ENCODE measurements at regions not wholly inside any gene's neighbourhood (a gene's known extent, or its start where the extent isn't known, plus 50 kb on each side); places are given as distances from the start of the nearest gene placed in this dataset.

DNA sequence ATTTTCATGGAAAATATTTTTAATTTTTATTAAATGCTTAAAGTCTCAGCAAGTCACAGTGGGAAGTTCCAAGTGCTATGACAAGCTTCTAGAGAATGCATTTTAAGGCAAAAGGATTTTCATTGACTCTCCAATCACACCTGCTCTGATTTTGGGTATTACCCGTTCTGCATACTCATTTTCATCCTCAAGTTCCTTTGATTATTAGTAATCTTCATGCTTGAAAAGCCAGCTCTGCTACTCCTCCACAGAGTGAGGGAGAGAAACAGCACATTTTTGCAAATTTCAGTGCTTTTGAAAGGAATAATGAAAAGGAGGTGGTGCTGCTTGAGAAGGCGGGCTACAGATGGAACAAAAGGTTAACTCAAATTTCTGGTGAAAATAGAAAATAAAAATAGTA lies 450.7 kb downstream of the NSUN3 start:
- no peak for DNase-seq

DNA sequence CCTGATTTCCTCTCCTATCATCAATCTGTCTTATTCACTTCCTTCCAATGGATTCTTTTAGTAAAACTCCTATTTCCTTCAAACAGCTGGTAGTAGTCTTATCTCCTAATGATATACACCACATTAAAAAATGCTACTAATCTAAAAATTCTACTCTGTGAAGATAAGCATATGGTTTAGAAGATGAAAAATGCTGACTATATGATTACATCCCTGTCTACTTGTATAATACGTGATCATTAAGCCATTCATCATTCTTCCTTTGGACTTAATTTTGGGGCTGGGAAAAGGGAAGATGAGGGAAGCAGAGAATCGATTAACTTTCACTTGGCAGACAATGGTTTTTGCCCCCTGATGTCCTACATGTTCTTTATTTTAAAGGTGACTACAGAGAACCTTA lies 453.1 kb downstream of the NSUN3 start:
- no peak for DNase-seq

DNA sequence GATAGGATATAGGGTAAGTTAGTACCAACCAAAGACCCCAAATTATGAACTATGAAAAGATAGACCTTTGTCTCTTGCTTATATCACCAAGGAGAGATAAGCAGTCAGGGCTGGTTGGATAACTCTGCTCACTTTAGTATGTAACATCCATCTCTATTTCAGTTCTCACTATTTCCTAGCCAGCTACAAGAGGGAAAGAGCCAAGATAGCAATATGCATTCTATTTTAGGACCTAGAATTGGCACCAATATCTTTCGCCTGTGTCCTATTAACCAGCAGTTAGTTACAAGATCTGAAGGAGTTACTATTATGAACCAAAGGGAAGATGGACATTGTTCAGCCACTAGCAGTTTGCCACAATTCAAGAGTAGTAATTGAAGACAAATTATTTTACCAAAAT lies 457.5 kb downstream of the NSUN3 start:
- no peak for DNase-seq

DNA sequence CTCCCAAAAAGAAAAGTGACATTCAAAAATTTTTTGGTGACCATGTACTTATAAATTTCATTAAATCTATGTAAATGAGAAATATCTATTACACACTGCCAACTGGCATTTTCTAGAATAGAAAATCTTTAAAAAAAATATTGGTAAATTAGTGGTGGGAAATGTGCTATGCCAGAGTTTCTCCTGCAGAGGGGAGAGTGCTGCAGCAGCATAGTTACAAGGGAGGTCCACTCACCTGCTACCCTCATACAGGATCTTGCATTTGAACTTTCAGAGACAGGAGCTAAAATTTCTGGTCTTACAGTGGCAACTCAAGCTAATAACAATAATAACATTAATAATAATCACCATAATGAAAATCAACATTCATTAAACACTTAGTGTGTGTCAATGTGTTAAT lies 459.6 kb downstream of the NSUN3 start:
- DNase-seq = no peak

DNA sequence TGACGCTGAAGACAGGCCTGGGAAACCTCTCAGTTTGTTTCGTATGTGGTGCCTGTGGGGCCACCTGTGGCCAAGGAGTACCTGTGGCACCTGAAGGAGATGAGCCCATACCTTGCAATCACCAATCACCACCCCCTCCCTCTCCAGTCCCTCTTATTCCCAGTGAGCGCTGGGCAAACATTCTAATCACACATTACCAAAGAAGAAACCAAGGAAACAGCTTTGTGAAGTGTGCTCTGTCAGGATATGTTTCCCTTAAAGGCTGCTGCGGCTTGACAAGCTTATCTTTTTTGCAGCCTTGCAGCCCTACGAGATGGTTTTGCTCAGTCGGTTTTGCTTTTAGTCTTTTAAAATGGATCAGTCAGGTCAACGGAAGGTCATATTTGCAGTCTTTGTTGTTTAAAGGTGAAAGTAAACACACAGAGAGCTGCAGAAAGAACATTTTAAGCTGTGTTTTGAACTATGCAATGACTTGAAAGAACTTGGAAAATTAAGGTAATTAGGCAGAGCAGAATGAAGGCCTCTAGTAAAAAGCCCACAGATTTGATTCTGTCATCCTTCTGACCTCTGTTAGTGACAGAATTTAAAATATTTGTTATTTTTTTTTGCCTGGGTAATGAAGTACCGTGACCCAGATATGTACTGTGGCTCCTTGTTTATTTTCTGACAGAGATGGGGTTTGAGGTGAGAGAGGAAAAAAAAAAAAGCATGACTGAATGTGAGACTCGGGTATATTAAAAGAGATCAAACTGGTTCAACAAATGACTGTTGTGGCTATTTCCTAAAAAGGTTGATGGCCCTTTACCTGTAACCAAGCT lies 461.4 kb downstream of the NSUN3 start:
- peak; percentile 36 for DNase-seq

DNA sequence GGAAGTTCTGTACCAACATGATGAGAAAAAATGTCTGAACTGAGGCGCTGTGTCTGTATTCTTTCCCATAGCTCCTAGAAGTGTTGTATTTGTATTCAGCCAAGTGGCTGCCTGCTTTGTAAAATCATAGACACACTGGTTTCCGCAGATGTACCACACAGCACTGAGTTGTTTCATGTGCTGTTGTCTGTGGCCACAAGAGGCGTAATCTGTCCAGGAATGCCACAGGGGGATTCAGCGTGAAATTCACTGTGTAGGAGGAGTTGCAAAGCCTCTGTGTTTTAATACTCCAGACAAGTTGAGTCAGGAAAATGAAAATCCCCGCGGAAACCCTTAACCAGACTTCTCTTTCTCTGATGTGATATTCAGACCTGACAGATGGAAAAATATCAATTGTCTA lies 462.2 kb downstream of the NSUN3 start:
- peak; percentile 49 for DNase-seq

DNA sequence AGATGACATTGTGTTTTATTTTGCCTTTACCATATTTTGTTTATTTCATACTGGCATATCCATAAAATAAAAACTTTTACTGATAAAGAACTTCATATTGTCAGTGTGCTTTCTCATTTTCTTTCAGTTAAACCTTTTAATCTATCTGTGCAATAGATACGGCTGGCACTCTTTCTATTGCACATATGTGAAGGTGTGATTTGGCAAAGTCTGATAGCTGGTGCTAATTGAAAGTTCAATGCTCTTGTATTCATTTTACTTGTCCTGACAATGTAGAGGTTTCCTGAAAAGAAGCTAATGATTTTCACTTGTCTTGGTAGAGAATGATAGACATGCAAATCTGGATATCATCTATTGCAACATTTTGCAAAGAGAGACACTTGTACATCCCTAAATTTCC lies 467.0 kb downstream of the NSUN3 start:
- no peak for DNase-seq

DNA sequence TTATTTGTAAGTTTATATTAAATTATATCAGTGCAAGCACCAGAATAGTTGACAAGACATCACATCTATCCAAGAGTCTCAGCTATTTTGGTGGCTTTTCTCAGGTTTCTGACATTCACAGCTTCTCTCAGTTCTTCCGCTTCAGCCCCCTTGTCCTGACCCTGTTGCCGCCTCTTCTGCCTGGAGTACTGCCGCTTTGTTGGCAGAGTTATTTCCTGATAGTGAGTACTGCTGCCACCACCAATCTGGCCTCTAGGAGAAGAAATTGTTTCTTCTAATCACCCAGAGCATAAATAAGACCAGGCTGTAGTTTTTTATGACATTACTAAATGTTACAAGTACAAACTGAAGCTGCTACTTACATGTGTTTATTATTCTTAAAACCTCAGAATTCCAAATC lies 470.1 kb downstream of the NSUN3 start:
- DNase-seq = no peak

DNA sequence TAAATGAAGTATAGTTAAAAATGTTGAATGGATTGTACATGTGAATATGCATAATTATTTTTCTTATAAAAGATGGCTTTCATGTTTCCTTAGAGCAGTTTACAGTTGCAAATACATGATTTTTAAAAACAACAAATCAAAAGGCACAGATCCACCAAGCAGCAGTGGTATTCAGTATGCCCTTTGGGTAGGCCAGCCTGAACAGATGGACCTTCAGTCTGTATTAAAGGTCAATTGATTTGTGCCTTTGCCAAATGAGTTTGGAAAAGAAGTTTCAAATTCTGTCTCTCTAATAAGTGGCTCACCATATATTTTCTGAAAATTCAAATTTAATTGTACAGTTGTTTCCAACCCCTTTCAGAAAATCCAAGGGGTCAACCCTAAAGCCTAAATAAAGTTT lies 477.1 kb downstream of the NSUN3 start:
- DNase-seq = no peak

DNA sequence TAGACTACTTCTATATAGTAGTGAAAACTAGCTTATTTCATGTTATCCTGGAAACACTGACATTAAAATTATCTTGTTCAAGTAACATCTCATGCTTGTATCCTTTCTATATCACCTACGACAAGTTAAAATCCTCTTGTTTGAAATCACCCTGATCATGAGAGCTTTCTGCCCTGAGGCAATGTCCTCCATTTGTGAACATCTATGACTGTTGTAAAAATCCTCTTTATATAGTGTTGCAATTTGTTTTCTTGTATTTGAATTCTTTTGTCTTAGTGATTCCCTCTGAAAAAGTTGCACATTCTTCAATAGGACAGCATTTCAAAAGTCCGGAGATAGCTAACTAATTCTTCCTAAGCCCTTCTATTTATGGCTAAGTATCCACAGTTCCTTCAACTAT lies 480.3 kb downstream of the NSUN3 start:
- DNase-seq = no peak

DNA sequence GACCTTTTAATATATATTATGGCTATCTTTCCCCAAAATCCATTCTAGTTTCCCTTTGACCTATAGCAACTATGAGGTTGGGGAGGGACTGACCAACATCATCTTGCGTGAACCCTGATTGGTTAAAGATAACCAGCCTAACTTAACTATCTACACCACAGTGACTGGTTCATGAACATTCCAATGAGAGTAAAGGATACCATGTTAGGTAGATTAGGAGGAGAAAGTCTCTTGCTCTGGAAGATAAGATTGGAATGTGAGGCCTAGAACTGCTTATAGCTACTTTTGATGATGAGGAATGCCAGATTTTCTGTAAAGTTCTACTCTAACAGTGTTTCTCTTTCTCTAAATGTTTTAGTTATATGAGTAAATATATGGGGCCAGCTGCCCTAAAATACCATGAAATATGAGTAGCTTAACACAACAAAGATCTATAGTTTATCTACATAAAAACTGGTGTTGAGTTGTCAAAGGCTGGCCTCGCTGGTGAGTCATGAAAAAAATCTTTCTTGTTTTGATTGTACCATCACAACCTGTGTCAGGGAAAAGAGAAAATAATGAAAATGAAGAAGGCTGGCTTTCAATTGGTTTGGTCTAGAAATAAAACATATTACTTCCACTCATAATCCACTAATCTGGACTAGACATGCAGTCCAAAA lies 481.4 kb downstream of the NSUN3 start:
- no peak for DNase-seq

DNA sequence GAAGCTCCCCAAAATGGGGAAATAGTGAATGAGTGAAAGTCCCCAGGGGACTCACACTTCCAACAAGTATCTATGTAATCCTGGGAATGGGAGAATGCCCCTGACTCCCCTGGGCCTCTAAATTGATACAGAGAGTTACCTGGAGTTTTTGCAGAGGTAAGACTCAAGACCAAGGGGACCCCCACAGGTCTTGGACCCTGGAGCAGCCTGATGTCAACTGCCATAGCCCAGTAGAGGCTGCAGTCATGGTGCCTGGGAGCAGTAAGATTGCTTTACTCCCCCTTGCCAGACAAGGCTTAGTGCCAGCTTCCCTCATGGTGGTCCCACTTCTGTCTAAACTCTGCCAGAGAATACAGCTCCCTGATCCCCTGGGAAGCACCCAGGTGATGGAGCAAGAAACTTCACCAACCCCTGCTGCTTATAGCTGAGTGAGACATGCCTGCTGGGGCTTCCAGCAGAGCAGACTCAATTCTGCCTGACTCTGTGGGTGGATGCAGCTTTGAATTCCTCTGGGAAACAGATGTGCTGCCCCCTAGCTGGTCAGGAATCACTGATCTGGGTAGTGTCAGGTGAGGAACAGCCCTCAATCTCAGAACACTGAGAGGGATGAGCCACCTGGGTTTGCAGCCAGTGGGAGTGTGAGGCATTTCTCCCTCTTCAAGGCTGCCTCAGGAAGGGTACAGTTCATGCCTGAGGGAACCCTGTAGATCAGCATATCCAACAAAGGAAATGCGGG lies 485.9 kb downstream of the NSUN3 start:
- no peak for DNase-seq

DNA sequence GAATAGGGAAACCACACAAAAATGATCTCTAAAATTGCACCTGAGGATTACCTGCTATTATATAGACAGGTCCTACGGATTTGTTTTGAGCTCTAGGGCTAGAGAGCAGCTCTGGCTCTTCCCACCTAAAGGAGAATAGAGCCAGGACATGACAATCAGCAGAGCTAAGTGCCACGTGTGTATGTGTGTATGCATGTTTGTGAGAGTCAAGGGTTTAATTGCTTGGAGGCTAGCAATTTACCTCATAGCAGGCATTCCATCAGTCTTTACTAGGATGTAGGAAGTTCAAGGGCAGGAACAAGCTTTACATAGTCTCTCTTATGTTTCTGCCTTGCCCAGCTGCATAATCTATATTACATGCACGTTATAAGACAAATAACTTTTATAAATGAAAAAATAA lies 498.2 kb downstream of the NSUN3 start:
- DNase-seq = no peak

DNA sequence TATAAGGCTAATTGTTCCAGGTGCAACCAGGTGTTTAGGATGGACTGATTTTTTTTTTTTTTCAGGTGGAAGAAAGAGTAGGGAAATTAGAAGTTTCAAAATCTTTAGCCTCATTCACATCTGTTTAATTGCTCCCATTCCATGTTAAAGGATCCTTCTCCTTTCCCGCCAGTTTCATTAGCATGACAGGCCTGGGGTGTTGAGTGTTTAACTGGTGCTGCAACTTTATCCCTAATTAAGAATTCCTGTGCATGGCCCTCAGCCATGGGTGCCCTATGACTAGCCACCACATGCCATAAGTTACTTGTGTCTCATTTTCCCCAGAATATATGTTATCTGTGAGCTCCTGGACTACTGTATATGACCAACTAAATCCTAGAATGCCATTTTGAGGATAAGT lies 501.4 kb downstream of the NSUN3 start:
- DNase-seq = no peak

DNA sequence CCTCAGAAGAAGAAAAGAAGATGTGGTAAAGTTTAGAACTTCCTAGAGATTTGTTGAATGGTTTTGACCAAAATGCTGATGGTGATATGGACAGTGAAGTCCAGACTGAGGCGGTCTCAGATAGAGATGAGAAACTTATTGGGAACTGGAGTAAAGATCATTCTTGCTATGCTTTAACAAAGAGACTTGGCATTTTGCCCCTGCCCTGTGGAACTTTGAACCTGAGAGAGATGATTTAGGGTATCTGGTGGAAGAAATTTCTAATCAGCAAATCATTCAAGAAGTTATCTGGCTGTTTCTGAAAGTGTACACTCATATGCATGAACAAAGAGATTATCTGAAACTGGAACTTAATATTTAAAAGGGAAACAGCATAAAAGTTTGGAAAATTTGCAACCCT lies 505.2 kb downstream of the NSUN3 start:
- DNase-seq = no peak

DNA sequence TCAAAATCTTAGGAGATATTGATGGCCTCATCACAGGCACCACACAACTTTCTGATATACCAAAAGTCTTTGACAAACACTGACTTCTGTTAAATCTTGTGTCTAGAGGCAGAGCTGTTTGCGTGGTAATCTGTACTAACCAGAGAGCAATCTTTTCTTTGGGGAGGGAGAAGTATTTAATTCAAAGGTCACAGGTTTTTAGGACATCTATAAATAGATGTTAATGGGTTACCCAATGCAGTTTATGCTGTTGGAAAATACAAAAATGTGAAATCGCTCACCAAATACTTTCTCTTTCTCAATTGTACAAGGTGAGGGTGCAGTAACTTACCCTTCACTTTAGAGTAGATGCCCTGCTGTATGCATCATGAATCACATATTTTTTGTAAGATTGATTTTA lies 510.5 kb downstream of the NSUN3 start:
- no peak for DNase-seq

DNA sequence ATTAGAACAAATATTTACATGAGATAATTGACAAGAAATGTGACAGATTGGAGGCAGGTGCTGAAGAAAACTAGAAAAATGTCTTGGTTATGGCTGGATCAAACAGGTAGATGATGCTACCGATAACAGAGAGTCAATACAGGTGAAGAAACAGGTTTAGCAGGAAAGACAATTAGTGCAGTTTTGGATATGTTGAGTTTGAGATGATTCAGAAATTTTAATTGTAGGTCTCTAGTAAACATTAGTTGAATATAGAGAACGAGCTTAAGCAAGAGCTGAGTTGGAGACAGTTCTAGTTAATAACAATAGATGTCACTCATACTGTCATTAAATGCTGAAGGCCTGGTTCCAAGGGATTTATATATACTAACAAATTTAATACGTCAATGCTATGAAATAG lies 524.4 kb downstream of the NSUN3 start:
- no peak for DNase-seq

DNA sequence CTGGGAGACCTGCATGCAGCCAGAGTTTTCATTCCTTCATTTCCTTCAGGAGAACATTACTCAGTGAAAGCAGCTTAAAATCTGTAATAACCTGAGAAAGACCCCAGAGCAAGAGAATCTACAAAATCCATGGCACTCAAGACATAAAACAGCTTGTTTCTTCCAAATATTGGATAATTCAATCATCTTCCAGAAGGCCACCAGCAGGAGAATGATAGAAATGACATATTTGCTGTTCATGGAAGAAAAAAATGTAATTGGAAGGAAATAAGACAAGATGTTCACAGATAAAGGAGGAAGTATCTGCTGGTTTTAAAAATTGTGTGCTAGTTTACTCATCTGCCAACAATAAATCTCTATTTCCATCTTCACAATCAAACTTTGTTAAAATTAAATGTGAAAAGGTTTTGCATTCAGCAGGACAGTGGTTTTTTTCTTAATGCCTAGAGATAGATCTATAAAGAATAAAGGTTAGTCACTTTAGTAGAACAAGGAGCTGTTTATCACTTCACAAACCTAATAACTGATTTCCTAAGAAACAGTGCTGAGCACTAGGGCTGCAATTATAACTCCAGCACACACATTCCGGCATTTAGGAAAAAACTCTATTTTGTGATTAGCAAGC lies 530.8 kb downstream of the NSUN3 start:
- no peak for DNase-seq

DNA sequence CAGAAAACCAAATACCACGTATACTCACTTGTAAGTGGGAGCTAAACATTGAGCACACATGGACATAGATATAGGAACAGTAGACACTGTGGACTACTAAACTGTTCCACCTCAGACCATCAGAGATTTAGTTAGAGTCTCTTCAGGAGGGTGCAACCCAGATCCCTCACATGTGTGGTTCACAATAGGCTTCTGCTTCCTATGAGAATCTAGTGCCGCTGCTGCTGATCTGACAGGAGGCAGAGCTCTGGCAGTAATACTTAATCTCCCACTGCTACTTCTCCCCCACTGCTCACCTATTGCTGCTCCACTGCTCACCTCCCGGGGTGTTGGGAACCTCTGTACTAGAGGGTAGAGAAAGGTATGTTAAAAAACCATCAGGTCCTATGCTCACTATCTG lies 533.3 kb downstream of the NSUN3 start:
- DNase-seq = no peak

DNA sequence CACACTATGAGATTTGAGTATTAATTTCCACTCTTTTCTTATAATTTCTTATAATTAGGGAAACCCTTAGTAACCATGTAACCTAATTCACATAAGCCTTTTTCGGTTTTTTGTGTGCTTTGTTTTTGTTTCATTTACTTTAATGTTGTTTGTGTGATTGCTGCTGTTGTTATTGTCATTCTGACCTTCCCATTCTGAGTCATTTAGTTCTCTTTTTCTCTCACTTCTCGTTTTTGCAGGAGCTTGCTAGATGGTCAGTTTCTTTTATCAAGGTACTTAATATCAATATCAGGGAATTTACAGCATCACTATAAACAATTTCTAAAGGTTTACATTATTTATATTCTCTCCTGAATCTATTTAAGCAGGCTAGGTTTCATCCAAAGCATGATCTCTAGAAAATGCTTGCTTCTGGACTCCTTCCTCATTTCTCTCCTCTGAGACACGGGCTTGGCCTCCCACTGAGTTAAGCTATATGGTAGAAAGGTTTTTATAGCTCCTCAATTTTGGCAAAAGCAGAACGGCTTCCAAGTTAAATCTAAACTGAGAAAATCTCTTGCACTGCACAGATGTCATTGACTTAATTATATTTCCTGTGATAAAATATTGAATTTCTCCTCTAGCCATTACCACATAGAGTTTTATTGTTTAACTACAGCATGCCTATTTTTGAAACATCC lies 534.2 kb downstream of the NSUN3 start:
- DNase-seq = no peak

DNA sequence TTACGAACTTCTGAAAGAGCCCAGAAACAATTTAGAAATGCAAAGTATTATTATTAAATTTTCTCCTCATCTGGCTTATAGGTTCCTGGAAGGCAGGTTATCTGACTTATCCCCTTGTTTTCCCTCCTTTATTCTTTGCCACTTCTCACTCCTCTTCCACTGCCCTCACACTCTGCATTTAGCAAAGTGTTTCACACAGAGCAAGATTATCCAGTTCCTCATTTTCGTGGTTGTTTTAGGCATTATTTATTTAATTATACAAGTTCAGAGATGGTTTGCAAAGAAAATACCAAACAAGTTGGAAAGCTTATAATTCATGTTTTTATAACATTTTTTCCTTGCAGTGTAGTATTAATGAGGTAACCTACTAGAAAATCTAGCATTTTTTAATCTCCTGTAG lies 544.9 kb downstream of the NSUN3 start:
- DNase-seq = no peak

DNA sequence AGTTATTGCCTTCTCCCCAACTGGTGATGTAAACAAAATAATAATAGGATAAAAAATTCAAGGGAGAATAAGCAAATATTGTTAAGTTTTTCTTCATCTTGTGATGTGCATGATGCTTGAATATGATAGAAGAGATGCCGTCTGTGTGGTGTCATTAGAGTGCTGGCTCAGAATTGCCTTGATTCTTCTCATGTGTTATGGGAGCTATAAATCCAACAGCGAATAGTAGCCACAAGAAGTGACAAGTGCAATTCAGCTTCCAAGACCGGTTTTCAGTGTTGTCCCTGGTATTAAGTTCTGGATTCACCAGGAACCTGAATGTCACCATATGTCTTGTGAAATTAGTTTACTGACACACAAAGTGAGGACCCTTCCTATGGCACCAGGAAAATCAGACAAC lies 547.0 kb downstream of the NSUN3 start:
- DNase-seq = no peak

DNA sequence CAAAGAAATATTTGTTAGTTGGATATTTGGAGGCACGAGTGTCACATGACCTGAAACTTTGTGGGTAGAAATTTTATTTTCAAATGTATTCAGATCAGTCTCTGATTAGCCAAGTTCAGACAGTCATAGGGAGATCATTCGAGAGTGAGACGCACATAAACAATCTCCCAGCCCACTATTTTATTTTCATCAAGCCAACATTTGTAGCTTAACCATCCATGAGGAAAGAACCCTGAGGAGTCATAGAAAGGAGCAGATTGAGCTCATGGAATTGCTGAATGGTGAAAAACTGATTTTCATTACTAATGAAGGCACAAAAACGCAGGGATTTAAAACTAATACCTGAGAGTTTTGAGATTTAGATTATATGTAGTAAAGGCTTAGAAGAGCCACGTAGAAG lies 548.7 kb downstream of the NSUN3 start:
- no peak for DNase-seq
